Lung (tissue), 11 donors: ENCODE measurements at regions not wholly inside any gene's neighbourhood (a gene's known extent, or its start where the extent isn't known, plus 50 kb on each side); places are given as distances from the start of the nearest gene placed in this dataset.

Experiments used
- ATAC-seq: fragments of 200-7000 bp; cut with Tn5 transposase; one replicate; pipeline ENCODE4 v1.9.1; 2020; ENCODE audit warnings: moderate number of reproducible peaks; ENCODE audit not compliant: insufficient read depth, low FRiP score
- DNase-seq, 3 donors: peaks; one replicate each; pipeline ENCODE4 v3.0.0-alpha.2; 2013 to 2017
- H3K27ac ChIP-seq, 2 donors: one replicate each; pipeline ENCODE4 v1.5.1; 2013; ENCODE audit warnings: mild to moderate bottlenecking in 2 of 2, moderate library complexity in 2 of 2, control low read depth in 1 of 2, inconsistent platforms in 1 of 2, low read depth in 1 of 2, low read length in 1 of 2
- H3K27me3 ChIP-seq, 3 donors: one replicate each; pipeline ENCODE4 v1.5.1; 2013; ENCODE audit warnings: low read length in 2 of 3; ENCODE audit not compliant: control insufficient read depth in 3 of 3, insufficient read depth in 3 of 3
- H3K36me3 ChIP-seq, 4 donors: one replicate each; pipeline ENCODE4 v1.5.1; 2013; ENCODE audit warnings: low read length in 4 of 4, mild to moderate bottlenecking in 1 of 4, moderate library complexity in 1 of 4; ENCODE audit not compliant: control insufficient read depth in 4 of 4, insufficient read depth in 4 of 4
- H3K4me1 ChIP-seq, 5 donors: one replicate each; pipeline ENCODE4 v1.5.1; 2013; ENCODE audit warnings: low read length in 5 of 5, mild to moderate bottlenecking in 2 of 5, moderate library complexity in 1 of 5; ENCODE audit not compliant: control insufficient read depth in 5 of 5, insufficient read depth in 5 of 5
- H3K4me3 ChIP-seq: one replicate; pipeline ENCODE4 v1.5.1; 2013; ENCODE audit warnings: mild to moderate bottlenecking, control low read depth, moderate library complexity
- H3K9ac ChIP-seq, 2 donors: one replicate each; pipeline ENCODE4 v1.5.1; 2013; ENCODE audit warnings: low read length in 2 of 2, control low read depth in 1 of 2; ENCODE audit not compliant: insufficient read depth in 1 of 2
- H3K9me3 ChIP-seq, 4 donors: one replicate each; pipeline ENCODE4 v1.5.1; 2013; ENCODE audit warnings: low read length in 3 of 4, mild to moderate bottlenecking in 1 of 4, moderate library complexity in 1 of 4; ENCODE audit not compliant: control insufficient read depth in 4 of 4, insufficient read depth in 3 of 4
- CTCF ChIP-seq: IDR thresholded peaks from 2 replicates; pipeline ENCODE4 v1.5.1; 2012; ENCODE audit warnings: mild to moderate bottlenecking; ENCODE audit errors: control extremely low read depth, extremely low read depth
- WGBS, 2 donors: extraction: QIAGEN DNeasy Blood & Tissue Kit; methylation state at CpG; one replicate each; pipeline ENCODE4 v1.1.7; 2013; 5-methylcytosine and 5-hydroxymethylcytosine counted together
- donor health status: control.
- donor health status: control.
- donor health status: Bipolar disorder and iron deficiency.
- donor health status: healthy.
- donor health status: DM: yes; HTN: yes; CAD: no.

GRCh38 chr6:167453082-167453446, 128.2 kb downstream of the TTLL2 start:
- TF ChIP-seq CTCF, result no peak
- Histone ChIP-seq H3K36me3 (no peaks in the 10 kb centered on the region), H3K27ac (no peak overlapping the region), H3K4me1 (no peaks in the 10 kb centered on the region), H3K4me3 (no peak overlapping the region), H3K27me3 (peaks cover 0 to 13% (median 7%) of the 10 kb centered on the region in 3 donors), H3K9ac (no peak overlapping the region), H3K9me3 (no peaks in the 10 kb centered on the region)
- no peak for ATAC-seq
- no peak for DNase-seq
- WGBS, 2 donors, result 94 to 97% methylated on average over 4 of the region's 4 CpGs

GRCh38 chr6:167454003-167454402, 129.1 kb downstream of the TTLL2 start:
- H3K27me3 ChIP-seq, result peaks cover 0 to 13% (median 7%) of the 10 kb centered on the region in 3 donors
- no peak overlapping the region for H3K27ac ChIP-seq
- ATAC-seq (no peak), DNase-seq (no peak)
- H3K4me3 ChIP-seq, result no peak overlapping the region
- H3K9ac ChIP-seq, result no peak overlapping the region
- TF ChIP-seq CTCF, result no peak
- H3K9me3 ChIP-seq, result no peaks in the 10 kb centered on the region
- no peaks in the 10 kb centered on the region for H3K36me3 ChIP-seq
- H3K4me1 ChIP-seq, result no peaks in the 10 kb centered on the region

GRCh38 chr6:167455371-167455770, 130.5 kb downstream of the TTLL2 start:
- Histone ChIP-seq H3K4me3 (no peak overlapping the region), H3K27me3 (peaks cover 0 to 13% (median 7%) of the 10 kb centered on the region in 3 donors), H3K9ac (no peak overlapping the region), H3K4me1 (no peaks in the 10 kb centered on the region), H3K9me3 (no peaks in the 10 kb centered on the region), H3K36me3 (no peaks in the 10 kb centered on the region), H3K27ac (no peak overlapping the region)
- TF ChIP-seq CTCF, result no peak
- ATAC-seq, result no peak
- DNase-seq, result no peak
- 89 to 90% methylated on average over 4 of the region's 4 CpGs for WGBS, 2 donors

GRCh38 chr6:167462514-167463312, 137.8 kb downstream of the TTLL2 start:
- TF ChIP-seq CTCF, result no peak
- no peak overlapping the region for H3K4me3 ChIP-seq
- no peak overlapping the region for H3K27ac ChIP-seq
- no peak overlapping the region for H3K9ac ChIP-seq
- H3K9me3 ChIP-seq, result no peaks in the 10 kb centered on the region
- H3K27me3 ChIP-seq, result no peaks in the 10 kb centered on the region
- WGBS, 2 donors, result 84 to 88% methylated on average over 12 of the region's 12 CpGs
- DNase-seq (no peak), ATAC-seq (no peak)
- peaks cover 0 to 1% (median 0%) of the 10 kb centered on the region in 5 donors for H3K4me1 ChIP-seq
- H3K36me3 ChIP-seq, result no peaks in the 10 kb centered on the region
